Smooth muscle cell (in vitro differentiated cells): ENCODE measurements at regions not wholly inside any gene's neighbourhood (a gene's known extent, or its start where the extent isn't known, plus 50 kb on each side); places are given as distances from the start of the nearest gene placed in this dataset.
A peak's percentile ranks its signal among the peaks of the same experiment; 100 is the strongest.

Source experiments
- DNase-seq: peaks from one replicate; lab custom pipeline; 2025; ENCODE audit not compliant: unreplicated experiment; lab: John Stamatoyannopoulos, UW
- H2AFZ ChIP-seq: fragments of 200-600 bp; sonication (generic); 2 replicates; pipeline ENCODE4 v1.6.0; 2016; ENCODE audit warnings: antibody characterized with exemption, low read depth, mild to moderate bottlenecking
- H3F3A ChIP-seq: fragments of 200-600 bp; sonication (generic); 2 replicates; pipeline ENCODE4 v1.6.0; 2017; ENCODE audit warnings: antibody characterized with exemption, low read depth
- H3K27ac ChIP-seq: fragments of 200-600 bp; sonication (generic); 2 replicates; pipeline ENCODE4 v1.5.1; 2016; ENCODE audit warnings: low read depth, mild to moderate bottlenecking
- H3K27me3 ChIP-seq: fragments of 200-600 bp; sonication (generic); 2 replicates; pipeline ENCODE4 v1.6.1; 2016; ENCODE audit warnings: low read depth, mild to moderate bottlenecking
- H3K36me3 ChIP-seq: fragments of 200-600 bp; sonication (generic); 2 replicates; pipeline ENCODE4 v1.5.1; 2016; ENCODE audit warnings: low read depth
- H3K4me1 ChIP-seq: fragments of 200-600 bp; sonication (generic); 2 replicates; pipeline ENCODE4 v1.5.1; 2016; ENCODE audit warnings: low read depth
- H3K4me2 ChIP-seq: fragments of 200-600 bp; sonication (generic); 2 replicates; pipeline ENCODE4 v1.6.0; 2016; ENCODE audit warnings: mild to moderate bottlenecking
- H3K4me3 ChIP-seq: fragments of 200-600 bp; sonication (generic); 2 replicates; pipeline ENCODE4 v1.5.1; 2016; ENCODE audit warnings: mild to moderate bottlenecking
- H3K79me2 ChIP-seq: fragments of 200-600 bp; sonication (generic); 2 replicates; pipeline ENCODE4 v1.6.0; 2016; ENCODE audit warnings: low read depth, mild to moderate bottlenecking
- H3K9ac ChIP-seq: fragments of 200-600 bp; sonication (generic); 2 replicates; pipeline ENCODE4 v1.6.0; 2016; ENCODE audit warnings: low read depth
- H3K9me3 ChIP-seq: fragments of 200-600 bp; sonication (generic); replicated peaks from 2 replicates; pipeline ENCODE4 v1.5.1; 2016; ENCODE audit warnings: low read depth
- H4K20me1 ChIP-seq: fragments of 200-600 bp; sonication (generic); 2 replicates; pipeline ENCODE4 v1.6.0; 2016; ENCODE audit warnings: low read depth
- WGBS: methylation state at CpG from one replicate; pipeline ENCODE4 v1.1.7; 2016; ENCODE audit warnings: low lambda C conversion rate; 5-methylcytosine and 5-hydroxymethylcytosine counted together
- TF ChIP-seq, protein P1 (sequence below): fragments of 200-600 bp; sonication (generic); IDR thresholded peaks from 2 replicates; pipeline ENCODE4 v1.5.1; 2017; ENCODE audit warnings: borderline replicate concordance, mild to moderate bottlenecking, antibody characterized with exemption; ENCODE audit not compliant: insufficient read depth, poor library complexity, severe bottlenecking

DNA sequence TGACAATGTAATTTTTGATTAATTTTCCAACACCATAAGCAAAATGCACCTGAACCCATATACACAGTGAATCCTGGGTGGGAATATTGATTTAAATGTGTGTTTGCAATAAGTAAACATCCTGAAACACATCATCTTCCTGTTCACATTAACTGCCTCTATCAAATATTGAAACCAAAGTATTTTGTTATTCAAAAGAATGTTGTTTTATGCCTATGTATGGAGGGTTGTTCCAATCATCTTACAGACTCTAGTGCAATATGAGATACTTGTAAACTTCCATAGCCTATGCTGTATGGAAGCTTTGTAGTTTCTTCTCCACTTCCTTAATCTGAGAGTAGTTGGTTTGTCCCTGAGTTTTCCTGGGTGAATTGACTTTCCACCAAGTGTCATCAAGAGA lies 105.4 kb upstream of the SLC7A11 start:
- H3K36me3 ChIP-seq, result no peaks in the 10 kb centered on the region
- H3K27ac ChIP-seq, result peak overlapping the region; percentile 16
- H3K9ac ChIP-seq, result no peak overlapping the region
- H3K4me2 ChIP-seq, result no peak overlapping the region
- H3F3A ChIP-seq, result no peaks in the 10 kb centered on the region
- no peaks in the 10 kb centered on the region for H3K4me1 ChIP-seq
- no peaks in the 10 kb centered on the region for H3K27me3 ChIP-seq
- DNase-seq, result no peak
- H2AFZ ChIP-seq, result peak overlapping the region; percentile 2
- TF ChIP-seq, protein P1, sequence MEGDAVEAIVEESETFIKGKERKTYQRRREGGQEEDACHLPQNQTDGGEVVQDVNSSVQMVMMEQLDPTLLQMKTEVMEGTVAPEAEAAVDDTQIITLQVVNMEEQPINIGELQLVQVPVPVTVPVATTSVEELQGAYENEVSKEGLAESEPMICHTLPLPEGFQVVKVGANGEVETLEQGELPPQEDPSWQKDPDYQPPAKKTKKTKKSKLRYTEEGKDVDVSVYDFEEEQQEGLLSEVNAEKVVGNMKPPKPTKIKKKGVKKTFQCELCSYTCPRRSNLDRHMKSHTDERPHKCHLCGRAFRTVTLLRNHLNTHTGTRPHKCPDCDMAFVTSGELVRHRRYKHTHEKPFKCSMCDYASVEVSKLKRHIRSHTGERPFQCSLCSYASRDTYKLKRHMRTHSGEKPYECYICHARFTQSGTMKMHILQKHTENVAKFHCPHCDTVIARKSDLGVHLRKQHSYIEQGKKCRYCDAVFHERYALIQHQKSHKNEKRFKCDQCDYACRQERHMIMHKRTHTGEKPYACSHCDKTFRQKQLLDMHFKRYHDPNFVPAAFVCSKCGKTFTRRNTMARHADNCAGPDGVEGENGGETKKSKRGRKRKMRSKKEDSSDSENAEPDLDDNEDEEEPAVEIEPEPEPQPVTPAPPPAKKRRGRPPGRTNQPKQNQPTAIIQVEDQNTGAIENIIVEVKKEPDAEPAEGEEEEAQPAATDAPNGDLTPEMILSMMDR, result no peak
- H3K4me3 ChIP-seq, result no peak overlapping the region
- no peaks in the 10 kb centered on the region for H3K9me3 ChIP-seq
- no peaks in the 10 kb centered on the region for H4K20me1 ChIP-seq
- no peaks in the 10 kb centered on the region for H3K79me2 ChIP-seq

DNA sequence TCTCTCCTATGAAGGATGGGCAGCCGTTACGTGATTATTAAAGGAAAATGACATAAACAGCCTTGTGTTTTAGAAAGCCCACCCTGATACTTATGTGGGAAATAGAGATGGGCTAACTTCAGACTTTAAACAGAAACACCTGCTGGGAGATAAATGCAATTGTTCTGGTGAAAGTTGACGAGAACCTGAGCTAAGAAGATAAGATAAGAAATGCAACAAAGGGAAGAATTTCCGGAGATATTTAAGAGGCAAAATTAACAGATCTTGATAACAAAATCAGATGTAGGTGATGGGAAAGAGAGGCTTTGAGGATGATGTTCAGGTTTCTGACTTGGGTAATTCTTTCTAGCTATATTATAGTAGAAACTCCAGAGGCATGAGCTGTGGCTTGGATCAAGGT lies 102.7 kb upstream of the SLC7A11 start:
- Histone ChIP-seq H4K20me1 (no peaks in the 10 kb centered on the region), H2AFZ (no peak overlapping the region), H3F3A (no peaks in the 10 kb centered on the region), H3K4me2 (no peak overlapping the region), H3K4me3 (no peak overlapping the region), H3K27me3 (no peaks in the 10 kb centered on the region), H3K9me3 (no peaks in the 10 kb centered on the region), H3K79me2 (no peaks in the 10 kb centered on the region), H3K27ac (no peak overlapping the region), H3K4me1 (no peaks in the 10 kb centered on the region), H3K9ac (no peak overlapping the region), H3K36me3 (no peaks in the 10 kb centered on the region)
- TF ChIP-seq, protein P1, result no peak
- 79% methylated on average over 4 of the region's 4 CpGs for WGBS
- no peak for DNase-seq

DNA sequence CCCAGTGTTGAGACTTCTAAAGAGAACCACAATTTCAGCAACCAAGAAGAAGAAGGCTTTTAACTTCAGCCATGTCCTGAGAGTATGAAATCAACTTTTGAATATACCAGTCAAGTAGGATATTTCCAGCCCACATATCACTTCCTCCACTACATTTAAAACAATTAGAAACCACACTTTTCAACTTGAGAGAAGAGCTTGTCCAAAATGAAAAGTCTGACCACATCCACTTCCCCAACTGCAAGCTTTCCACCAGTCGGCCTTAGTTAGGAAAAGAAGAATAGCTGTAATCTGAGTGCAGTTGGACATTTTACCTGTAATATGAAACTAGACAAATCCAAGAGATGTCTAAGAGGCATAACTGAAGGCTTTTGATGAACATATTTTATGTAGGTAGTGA lies 101.9 kb upstream of the SLC7A11 start:
- no peak overlapping the region for H3K9ac ChIP-seq
- WGBS, result 87% methylated on average over 1 of the region's 1 CpG
- H3K4me2 ChIP-seq, result no peak overlapping the region
- no peaks in the 10 kb centered on the region for H3K36me3 ChIP-seq
- H3K27ac ChIP-seq, result no peak overlapping the region
- no peaks in the 10 kb centered on the region for H3K9me3 ChIP-seq
- H3K4me3 ChIP-seq, result no peak overlapping the region
- H3F3A ChIP-seq, result no peaks in the 10 kb centered on the region
- H3K4me1 ChIP-seq, result no peaks in the 10 kb centered on the region
- no peaks in the 10 kb centered on the region for H3K27me3 ChIP-seq
- H4K20me1 ChIP-seq, result no peaks in the 10 kb centered on the region
- TF ChIP-seq, protein P1, result no peak
- DNase-seq, result no peak
- H2AFZ ChIP-seq, result no peak overlapping the region
- no peaks in the 10 kb centered on the region for H3K79me2 ChIP-seq

DNA sequence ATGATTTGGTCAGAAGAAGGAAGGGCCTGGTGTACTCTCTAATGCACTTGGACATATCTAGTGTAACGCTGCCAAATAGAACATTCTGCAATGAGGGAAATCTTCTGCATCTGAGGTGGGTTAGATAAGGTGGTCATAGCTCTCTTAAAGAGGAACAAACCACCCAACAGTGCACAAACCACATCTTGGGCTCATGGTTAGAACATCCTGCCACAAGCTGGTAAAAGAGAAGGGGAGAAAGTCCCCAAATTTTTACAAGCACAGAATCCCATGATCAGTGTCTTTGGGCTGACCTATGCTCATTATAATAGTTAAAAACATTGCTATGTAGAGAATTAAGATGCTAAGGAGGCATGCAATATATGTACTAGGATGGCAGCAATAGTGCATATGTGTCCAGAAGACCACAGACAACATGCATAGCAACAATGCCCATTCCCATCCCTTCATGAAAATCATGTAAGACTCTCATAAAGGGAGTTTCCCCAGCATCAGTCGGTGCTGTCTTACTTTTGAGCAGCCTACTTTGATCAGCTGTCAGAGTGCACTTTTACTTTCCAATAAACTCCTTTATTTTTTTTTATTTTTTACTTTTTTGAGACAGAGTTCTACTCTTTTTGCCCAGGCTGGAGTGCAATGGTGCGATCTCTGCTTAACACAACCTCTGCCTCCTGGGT lies 99.7 kb upstream of the SLC7A11 start:
- TF ChIP-seq, protein P1, result no peak
- H3K27ac ChIP-seq, result no peak overlapping the region
- no peak overlapping the region for H2AFZ ChIP-seq
- H3K36me3 ChIP-seq, result no peaks in the 10 kb centered on the region
- H3K9ac ChIP-seq, result no peak overlapping the region
- no peaks in the 10 kb centered on the region for H3K4me1 ChIP-seq
- no peaks in the 10 kb centered on the region for H4K20me1 ChIP-seq
- no peak overlapping the region for H3K4me2 ChIP-seq
- 97% methylated on average over 3 of the region's 3 CpGs for WGBS
- no peaks in the 10 kb centered on the region for H3F3A ChIP-seq
- DNase-seq, result no peak
- no peaks in the 10 kb centered on the region for H3K9me3 ChIP-seq
- H3K79me2 ChIP-seq, result no peaks in the 10 kb centered on the region
- no peaks in the 10 kb centered on the region for H3K27me3 ChIP-seq
- no peak overlapping the region for H3K4me3 ChIP-seq
